HCT116 (cell line): ENCODE measurements at regions not wholly inside any gene's neighbourhood (a gene's known extent, or its start where the extent isn't known, plus 50 kb on each side); places are given as distances from the start of the nearest gene placed in this dataset.

Source experiments
- ATAC-seq: fragments of 200-7000 bp; cut with Tn5 transposase; 2 replicates; pipeline ENCODE4 v1.9.1; 2020; ENCODE audit warnings: mild to moderate bottlenecking, moderate library complexity
- BruUV-seq: library from RNA; stranded (reverse); fragments of 400-500 nt; replicated peaks from 2 replicates; lab custom pipeline; 2021; lab: Mats Ljungman, UMichigan
- CTCF ChIA-PET: fragments of 300-600 bp; sonication (Branson Sonifier 250); formaldehyde crosslinking; loops from one replicate; lab custom pipeline; 2021; ENCODE audit warnings: antibody characterized with exemption; lab: Charles Lee
- POLR2A ChIA-PET: fragments of 300-600, 350-600 bp; sonication (Branson Sonifier 250); formaldehyde crosslinking; loops from one replicate; lab custom pipeline; 2021; ENCODE audit warnings: antibody characterized with exemption; lab: Charles Lee
- RAD21 ChIA-PET, 2 experiments: fragments of 300-600 bp; sonication (Branson Sonifier 250); formaldehyde crosslinking; loops; one replicate each; lab custom pipeline; 2023; ENCODE audit warnings: low total read pairs in 2 of 2; ENCODE audit not compliant: uncharacterized antibody in 2 of 2, unreplicated experiment in 2 of 2, low non-redundant PET in 1 of 2; lab: Charles Lee
- DNase-seq: peaks from one replicate; pipeline ENCODE4 v3.0.0-alpha.2; 2010; ENCODE audit warnings: low read depth, low spot score
- H2AFZ ChIP-seq: fragments of 200-600 bp; shearing (Covaris generic), sonication (generic); 2 replicates; pipeline ENCODE4 v1.6.1; 2017; ENCODE audit warnings: low read depth, mixed run types, mixed read lengths, antibody characterized with exemption, low read length; ENCODE audit not compliant: poor library complexity, severe bottlenecking
- H3K27ac ChIP-seq: 2 replicates; pipeline ENCODE4 v1.5.1; 2012; ENCODE audit warnings: low read depth, low read length
- H3K27me3 ChIP-seq: fragments of 200-600 bp; sonication (generic); 2 replicates; pipeline ENCODE4 v1.6.1; 2016; ENCODE audit warnings: mixed run types, low read length, mixed read lengths; ENCODE audit not compliant: insufficient read depth
- H3K36me3 ChIP-seq, 2 experiments: fragments of 200-500 bp in 1 of 2; fragments of 200-600 bp in 1 of 2; sonication (Bioruptor generic) in 1 of 2; sonication (generic) in 1 of 2; 2 replicates each; pipeline versions ENCODE4 v1.5.1 to v1.6.1; 2014 to 2016; ENCODE audit warnings: low read length in 2 of 2, inconsistent platforms in 1 of 2, mixed read lengths in 1 of 2, mixed run types in 1 of 2; ENCODE audit not compliant: insufficient read depth in 2 of 2, control insufficient read depth in 1 of 2
- H3K4me1 ChIP-seq, 2 experiments: fragments of 200-600 bp in 1 of 2; sonication (generic) in 1 of 2; 2 replicates each; pipeline versions ENCODE4 v1.5.1 to v1.6.1; 2012 to 2017; ENCODE audit warnings: low read length in 2 of 2, inconsistent platforms in 1 of 2, mild to moderate bottlenecking in 1 of 2, mixed read lengths in 1 of 2, mixed run types in 1 of 2, moderate library complexity in 1 of 2; ENCODE audit not compliant: insufficient read depth in 2 of 2, control insufficient read depth in 1 of 2
- H3K4me2 ChIP-seq: fragments of 200-600 bp; sonication (generic); 2 replicates; pipeline ENCODE4 v1.6.1; 2017; ENCODE audit warnings: mixed run types, low read length, mixed read lengths
- H3K4me3 ChIP-seq, 2 experiments: fragments of 200-600 bp in 1 of 2; sonication (generic) in 1 of 2; replicated peaks in 1 of 2; 2 replicates each; pipeline ENCODE4 v1.5.1; 2011 to 2016; ENCODE audit warnings: low read length in 2 of 2, control low read depth in 1 of 2, low read depth in 1 of 2, mild to moderate bottlenecking in 1 of 2, mixed read lengths in 1 of 2, mixed run types in 1 of 2
- H3K79me2 ChIP-seq: fragments of 200-600 bp; sonication (generic); 2 replicates; pipeline ENCODE4 v1.6.1; 2017; ENCODE audit warnings: mild to moderate bottlenecking, mixed run types, low read length, moderate library complexity, mixed read lengths; ENCODE audit not compliant: insufficient read depth
- H3K9ac ChIP-seq: fragments of 200-600 bp; sonication (generic); 2 replicates; pipeline ENCODE4 v1.6.1; 2016; ENCODE audit warnings: low read length, mixed read lengths
- H3K9me2 ChIP-seq: fragments of 200-600 bp; sonication (generic), shearing (Covaris generic); 2 replicates; pipeline ENCODE4 v1.6.1; 2017; ENCODE audit warnings: mixed run types, mild to moderate bottlenecking, moderate library complexity; ENCODE audit not compliant: insufficient read depth
- H3K9me3 ChIP-seq, 2 experiments: fragments of 200-500 bp in 1 of 2; fragments of 200-600 bp in 1 of 2; sonication (Bioruptor generic) in 1 of 2; sonication (generic) in 1 of 2; 2 replicates each; pipeline ENCODE4 v1.6.1; 2014 to 2017; ENCODE audit warnings: low read length in 2 of 2, mixed read lengths in 2 of 2, inconsistent platforms in 1 of 2, low read depth in 1 of 2, mild to moderate bottlenecking in 1 of 2, mixed run types in 1 of 2, moderate library complexity in 1 of 2; ENCODE audit not compliant: control insufficient read depth in 1 of 2, insufficient read depth in 1 of 2
- H4K20me1 ChIP-seq: fragments of 200-600 bp; sonication (generic), shearing (Covaris generic); 2 replicates; pipeline ENCODE4 v1.6.1; 2017; ENCODE audit warnings: mixed run types, mild to moderate bottlenecking, moderate library complexity; ENCODE audit not compliant: insufficient read depth
- CBX3 ChIP-seq: IDR thresholded peaks from 2 replicates; pipeline ENCODE4 v1.6.1; 2012; ENCODE audit warnings: low read depth
- CEBPB ChIP-seq: IDR thresholded peaks from 2 replicates; pipeline ENCODE4 v1.6.1; 2012; ENCODE audit warnings: low read depth
- ELF1 ChIP-seq: IDR thresholded peaks from 2 replicates; pipeline ENCODE4 v1.6.1; 2012; ENCODE audit warnings: low read depth, borderline replicate concordance
- EZH2 ChIP-seq: fragments of 200-600 bp; sonication (generic); IDR thresholded peaks from 2 replicates; pipeline ENCODE4 v1.6.1; 2017; ENCODE audit warnings: antibody characterized with exemption, mixed run types
- EZH2phosphoT487 ChIP-seq: fragments of 200-600 bp; IDR thresholded peaks from 2 replicates; pipeline ENCODE4 v1.6.1; 2018; ENCODE audit warnings: antibody characterized with exemption, borderline replicate concordance
- FOSL1 ChIP-seq: IDR thresholded peaks from 2 replicates; pipeline ENCODE4 v1.6.1; 2012; ENCODE audit warnings: low read depth
- JUND ChIP-seq: IDR thresholded peaks from 2 replicates; pipeline ENCODE4 v1.6.1; 2012
- POLR2A ChIP-seq: IDR thresholded peaks from 2 replicates; pipeline ENCODE4 v1.7.0; 2011; ENCODE audit warnings: borderline replicate concordance; ENCODE audit not compliant: insufficient read depth, insufficient read length; ENCODE audit errors: extremely low read depth
- RAD21 ChIP-seq: IDR thresholded peaks from 2 replicates; pipeline ENCODE4 v1.6.1; 2012; ENCODE audit warnings: low read depth, mild to moderate bottlenecking
- SP1 ChIP-seq: IDR thresholded peaks from 2 replicates; pipeline ENCODE4 v1.6.1; 2012; ENCODE audit warnings: low read depth
- SRF ChIP-seq: IDR thresholded peaks from 2 replicates; pipeline ENCODE4 v1.6.1; 2012; ENCODE audit warnings: low read depth
- ZFX ChIP-seq: fragments of 450-650 bp; IDR thresholded peaks from 2 replicates; pipeline ENCODE4 v1.6.1; 2017
- intact Hi-C: fragments of 100-400 bp; cut with micrococcal nuclease; formaldehyde crosslinking; loops from 2 replicates; pipeline ENCODE4 v1.10.0; 2022
- TF ChIP-seq, protein P1 (sequence below): IDR thresholded peaks from 2 replicates; pipeline ENCODE4 v1.6.1; 2011; ENCODE audit warnings: mild to moderate bottlenecking, low read length, moderate library complexity; ENCODE audit not compliant: insufficient replicate concordance; ENCODE audit errors: extremely low read depth
- TF ChIP-seq, protein P2 (sequence below): IDR thresholded peaks from 2 replicates; pipeline ENCODE4 v1.6.1; 2012
- TF ChIP-seq, protein P3 (sequence below): IDR thresholded peaks from 2 replicates; pipeline ENCODE4 v1.6.1; 2012
- TF ChIP-seq, protein P4 (sequence below): IDR thresholded peaks from 2 replicates; pipeline ENCODE4 v1.6.1; 2012; ENCODE audit warnings: low read depth

- H3K4me1 ChIP-seq: no peaks in the 10 kb centered on the region
- no peaks in the 10 kb centered on the region for H4K20me1 ChIP-seq
- no peaks in the 10 kb centered on the region for H3K36me3 ChIP-seq
- ATAC-seq (no peak), DNase-seq (no peak)
- no peak overlapping the region for H3K27ac ChIP-seq
- no TSS peak for BruUV-seq
- intact Hi-C loops: no loop called here
- no peaks in the 10 kb centered on the region for H3K79me2 ChIP-seq
- H3K9ac ChIP-seq: no peak overlapping the region
- no peak overlapping the region for H2AFZ ChIP-seq
- ChIA-PET RAD21 (no interaction called here), CTCF (no interaction called here), POLR2A (no interaction called here)
- peaks cover 11 to 25% of the 10 kb centered on the region in 2 experiments; a peak in 2 of 4 replicates for H3K9me3 ChIP-seq
- H3K27me3 ChIP-seq: no peaks in the 10 kb centered on the region
- no peak overlapping the region for H3K4me3 ChIP-seq
- no peak overlapping the region for H3K4me2 ChIP-seq
- TF ChIP-seq, protein P1, sequence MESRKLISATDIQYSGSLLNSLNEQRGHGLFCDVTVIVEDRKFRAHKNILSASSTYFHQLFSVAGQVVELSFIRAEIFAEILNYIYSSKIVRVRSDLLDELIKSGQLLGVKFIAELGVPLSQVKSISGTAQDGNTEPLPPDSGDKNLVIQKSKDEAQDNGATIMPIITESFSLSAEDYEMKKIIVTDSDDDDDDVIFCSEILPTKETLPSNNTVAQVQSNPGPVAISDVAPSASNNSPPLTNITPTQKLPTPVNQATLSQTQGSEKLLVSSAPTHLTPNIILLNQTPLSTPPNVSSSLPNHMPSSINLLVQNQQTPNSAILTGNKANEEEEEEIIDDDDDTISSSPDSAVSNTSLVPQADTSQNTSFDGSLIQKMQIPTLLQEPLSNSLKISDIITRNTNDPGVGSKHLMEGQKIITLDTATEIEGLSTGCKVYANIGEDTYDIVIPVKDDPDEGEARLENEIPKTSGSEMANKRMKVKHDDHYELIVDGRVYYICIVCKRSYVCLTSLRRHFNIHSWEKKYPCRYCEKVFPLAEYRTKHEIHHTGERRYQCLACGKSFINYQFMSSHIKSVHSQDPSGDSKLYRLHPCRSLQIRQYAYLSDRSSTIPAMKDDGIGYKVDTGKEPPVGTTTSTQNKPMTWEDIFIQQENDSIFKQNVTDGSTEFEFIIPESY: no peak
- TF ChIP-seq, protein P2, sequence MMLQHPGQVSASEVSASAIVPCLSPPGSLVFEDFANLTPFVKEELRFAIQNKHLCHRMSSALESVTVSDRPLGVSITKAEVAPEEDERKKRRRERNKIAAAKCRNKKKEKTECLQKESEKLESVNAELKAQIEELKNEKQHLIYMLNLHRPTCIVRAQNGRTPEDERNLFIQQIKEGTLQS: no peak
- TF ChIP-seq, protein P3, sequence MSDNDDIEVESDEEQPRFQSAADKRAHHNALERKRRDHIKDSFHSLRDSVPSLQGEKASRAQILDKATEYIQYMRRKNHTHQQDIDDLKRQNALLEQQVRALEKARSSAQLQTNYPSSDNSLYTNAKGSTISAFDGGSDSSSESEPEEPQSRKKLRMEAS: no peak
- TF ChIP-seq SP1 (no peak), POLR2A (no peak), CEBPB (no peak), CBX3 (no peak), ELF1 (no peak), RAD21 (no peak), EZH2 (no peak), SRF (no peak), EZH2phosphoT487 (no peak), JUND (no peak), FOSL1 (no peak), ZFX (no peak)
- TF ChIP-seq, protein P4, sequence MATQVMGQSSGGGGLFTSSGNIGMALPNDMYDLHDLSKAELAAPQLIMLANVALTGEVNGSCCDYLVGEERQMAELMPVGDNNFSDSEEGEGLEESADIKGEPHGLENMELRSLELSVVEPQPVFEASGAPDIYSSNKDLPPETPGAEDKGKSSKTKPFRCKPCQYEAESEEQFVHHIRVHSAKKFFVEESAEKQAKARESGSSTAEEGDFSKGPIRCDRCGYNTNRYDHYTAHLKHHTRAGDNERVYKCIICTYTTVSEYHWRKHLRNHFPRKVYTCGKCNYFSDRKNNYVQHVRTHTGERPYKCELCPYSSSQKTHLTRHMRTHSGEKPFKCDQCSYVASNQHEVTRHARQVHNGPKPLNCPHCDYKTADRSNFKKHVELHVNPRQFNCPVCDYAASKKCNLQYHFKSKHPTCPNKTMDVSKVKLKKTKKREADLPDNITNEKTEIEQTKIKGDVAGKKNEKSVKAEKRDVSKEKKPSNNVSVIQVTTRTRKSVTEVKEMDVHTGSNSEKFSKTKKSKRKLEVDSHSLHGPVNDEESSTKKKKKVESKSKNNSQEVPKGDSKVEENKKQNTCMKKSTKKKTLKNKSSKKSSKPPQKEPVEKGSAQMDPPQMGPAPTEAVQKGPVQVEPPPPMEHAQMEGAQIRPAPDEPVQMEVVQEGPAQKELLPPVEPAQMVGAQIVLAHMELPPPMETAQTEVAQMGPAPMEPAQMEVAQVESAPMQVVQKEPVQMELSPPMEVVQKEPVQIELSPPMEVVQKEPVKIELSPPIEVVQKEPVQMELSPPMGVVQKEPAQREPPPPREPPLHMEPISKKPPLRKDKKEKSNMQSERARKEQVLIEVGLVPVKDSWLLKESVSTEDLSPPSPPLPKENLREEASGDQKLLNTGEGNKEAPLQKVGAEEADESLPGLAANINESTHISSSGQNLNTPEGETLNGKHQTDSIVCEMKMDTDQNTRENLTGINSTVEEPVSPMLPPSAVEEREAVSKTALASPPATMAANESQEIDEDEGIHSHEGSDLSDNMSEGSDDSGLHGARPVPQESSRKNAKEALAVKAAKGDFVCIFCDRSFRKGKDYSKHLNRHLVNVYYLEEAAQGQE: no peak
- H3K9me2 ChIP-seq: no peaks in the 10 kb centered on the region
Measured at GRCh38 chr19:28794301-28794700, 418.6 kb downstream of the UQCRFS1 start.
